Fibroblast of skin of right biceps (primary cell): ENCODE measurements at regions not wholly inside any gene's neighbourhood (a gene's known extent, or its start where the extent isn't known, plus 50 kb on each side); places are given as distances from the start of the nearest gene placed in this dataset.

Source experiments
- DNase-seq: peaks from one replicate; pipeline ENCODE4 v3.0.0-alpha.2; 2013

GRCh38 chr6:71444222-71444621 is 155.6 kb downstream of the OGFRL1 start:
- no peak for DNase-seq

GRCh38 chr6:71446057-71446456 is 157.4 kb downstream of the OGFRL1 start:
- DNase-seq: no peak

- DNase-seq: no peak
Measured at GRCh38 chr6:71446470-71446869, 157.9 kb downstream of the OGFRL1 start.

- DNase-seq: no peak
Measured at GRCh38 chr6:71452697-71453370, 164.2 kb downstream of the OGFRL1 start.

GRCh38 chr6:71453371-71453706 is 164.7 kb downstream of the OGFRL1 start:
- no peak for DNase-seq

GRCh38 chr6:71454056-71454455 is 165.4 kb downstream of the OGFRL1 start:
- no peak for DNase-seq

GRCh38 chr6:71457929-71458328 is 169.3 kb downstream of the OGFRL1 start:
- DNase-seq: no peak

GRCh38 chr6:71459162-71459561 is 170.6 kb downstream of the OGFRL1 start:
- no peak for DNase-seq

GRCh38 chr6:71460933-71461332 is 172.3 kb downstream of the OGFRL1 start:
- peak; percentile 73 for DNase-seq

- no peak for DNase-seq
Measured at GRCh38 chr6:71463061-71463460, 174.4 kb downstream of the OGFRL1 start.

GRCh38 chr6:71465096-71465495 is 176.5 kb downstream of the OGFRL1 start:
- DNase-seq: no peak

- DNase-seq: no peak
Measured at GRCh38 chr6:71466362-71466761, 177.8 kb downstream of the OGFRL1 start.

GRCh38 chr6:71468038-71468437 is 179.4 kb downstream of the OGFRL1 start:
- DNase-seq: no peak

GRCh38 chr6:71468841-71469700 is 180.5 kb downstream of the OGFRL1 start:
- peak; percentile 96 for DNase-seq

- DNase-seq: no peak
Measured at GRCh38 chr6:71471718-71472117, 183.1 kb downstream of the OGFRL1 start.

GRCh38 chr6:71473926-71474325 is 185.3 kb downstream of the OGFRL1 start:
- DNase-seq: peak; percentile 90

GRCh38 chr6:71474942-71475341 is 186.3 kb downstream of the OGFRL1 start:
- DNase-seq: no peak

- DNase-seq: no peak
Measured at GRCh38 chr6:71476371-71476770, 187.8 kb downstream of the OGFRL1 start.

GRCh38 chr6:71476872-71477271 is 188.3 kb downstream of the OGFRL1 start:
- DNase-seq: no peak

- peak; percentile 96 for DNase-seq
Measured at GRCh38 chr6:71478834-71479541, 190.4 kb downstream of the OGFRL1 start.

- DNase-seq: no peak
Measured at GRCh38 chr6:71480577-71480976, 192.0 kb downstream of the OGFRL1 start.

GRCh38 chr6:71481011-71481410 is 192.4 kb downstream of the OGFRL1 start:
- DNase-seq: no peak

GRCh38 chr6:71481801-71482200 is 193.2 kb downstream of the OGFRL1 start:
- no peak for DNase-seq

GRCh38 chr6:71482742-71483141 is 194.1 kb downstream of the OGFRL1 start:
- no peak for DNase-seq
